H1 (cell line): ENCODE measurements at regions not wholly inside any gene's neighbourhood (a gene's known extent, or its start where the extent isn't known, plus 50 kb on each side); places are given as distances from the start of the nearest gene placed in this dataset.

Experiments used
- KDM5A ChIP-seq: fragments of 200-600 bp; IDR thresholded peaks from 2 replicates; pipeline ENCODE4 v1.7.1; 2012; ENCODE audit warnings: mild to moderate bottlenecking, low read length, inconsistent platforms, mixed read lengths
- NANOG ChIP-seq: IDR thresholded peaks from 2 replicates; pipeline ENCODE4 v1.6.1; 2011; ENCODE audit warnings: low read length, low read depth, mild to moderate bottlenecking, inconsistent platforms; ENCODE audit not compliant: insufficient read depth, poor library complexity, severe bottlenecking
- NRF1 ChIP-seq: IDR thresholded peaks from 2 replicates; pipeline ENCODE4 v1.6.1; 2011; ENCODE audit warnings: mild to moderate bottlenecking, low read depth, low read length, improper control_type of control experiment
- PHF8 ChIP-seq: fragments of 200-600 bp; sonication (generic); conservative IDR thresholded peaks from 2 replicates; pipeline ENCODE4 v1.7.1; 2012; ENCODE audit warnings: low read depth, mild to moderate bottlenecking, inconsistent platforms, low read length, moderate library complexity
- POLR2A ChIP-seq, 2 experiments: IDR thresholded peaks; 1 replicate in 1 of 2; 2 replicates in 1 of 2; pipeline ENCODE4 v1.6.1; 2011; ENCODE audit warnings: low read depth in 2 of 2, low read length in 2 of 2, mild to moderate bottlenecking in 2 of 2; ENCODE audit errors: control extremely low read depth in 1 of 2
- POU5F1 ChIP-seq: IDR thresholded peaks from 2 replicates; pipeline ENCODE4 v1.6.1; 2011; ENCODE audit warnings: low read depth, mild to moderate bottlenecking, low read length, moderate library complexity
- RAD21 ChIP-seq, 2 experiments: IDR thresholded peaks in 1 of 2; conservative IDR thresholded peaks in 1 of 2; 2 replicates each; pipeline ENCODE4 v1.6.1; 2011; ENCODE audit warnings: low read depth in 2 of 2, low read length in 2 of 2, improper control_type of control experiment in 1 of 2, inconsistent platforms in 1 of 2, mild to moderate bottlenecking in 1 of 2, moderate library complexity in 1 of 2
- RFX5 ChIP-seq: IDR thresholded peaks from 2 replicates; pipeline ENCODE4 v1.6.1; 2011; ENCODE audit warnings: low read depth, low read length, improper control_type of control experiment, borderline replicate concordance
- SRF ChIP-seq: IDR thresholded peaks from 2 replicates; pipeline ENCODE4 v1.6.1; 2011; ENCODE audit warnings: mild to moderate bottlenecking, low read depth, low read length, moderate library complexity
- TCF12 ChIP-seq: IDR thresholded peaks from 2 replicates; pipeline ENCODE4 v1.6.1; 2011; ENCODE audit warnings: low read depth, mild to moderate bottlenecking, low read length
- TF ChIP-seq, protein P1 (sequence below), 3 experiments: IDR thresholded peaks; 1 replicate in 2 of 3; 2 replicates in 1 of 3; pipeline versions ENCODE4 v1.5.1 to v1.6.1; 2011; ENCODE audit warnings: low read length in 3 of 3, mild to moderate bottlenecking in 3 of 3, inconsistent platforms in 2 of 3, low read depth in 1 of 3, moderate library complexity in 1 of 3; ENCODE audit not compliant: insufficient read depth in 1 of 3; ENCODE audit errors: control extremely low read depth in 1 of 3
- TF ChIP-seq, protein P2 (sequence below): IDR thresholded peaks from 2 replicates; pipeline ENCODE4 v1.6.1; 2012; ENCODE audit warnings: inconsistent platforms

DNA sequence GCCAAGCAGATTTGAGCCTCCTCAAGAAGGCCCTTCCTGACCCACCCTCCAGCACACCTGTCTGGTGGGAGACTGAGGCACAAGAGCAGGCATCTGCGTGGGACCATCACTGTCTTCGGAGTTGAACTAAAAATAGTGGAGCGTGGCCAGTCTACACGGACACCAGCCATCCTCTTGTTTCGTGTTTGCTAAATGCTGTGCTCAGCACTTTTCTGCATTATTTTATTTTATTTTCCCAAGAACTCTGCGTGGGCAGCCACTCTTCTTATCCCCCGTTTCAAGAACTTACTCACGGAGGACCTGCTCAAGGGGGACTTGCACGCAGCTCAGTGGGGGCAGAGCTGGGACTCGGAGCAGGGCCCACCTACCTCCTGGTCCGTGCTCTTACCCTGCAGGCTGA lies 60.8 kb downstream of the SOCS3 start:
- TF ChIP-seq SRF: no peak
- no peak for TF ChIP-seq TCF12
- no peak for TF ChIP-seq RAD21 (IDR thresholded peaks at IDR 0.05 in 1 of 2, conservative IDR thresholded peaks at IDR 0.05 in 1 of 2; ENCODE audit: low read depth in 2 of 2, low read length in 2 of 2)
- TF ChIP-seq POU5F1: no peak
- no peak for TF ChIP-seq PHF8
- TF ChIP-seq, protein P1, sequence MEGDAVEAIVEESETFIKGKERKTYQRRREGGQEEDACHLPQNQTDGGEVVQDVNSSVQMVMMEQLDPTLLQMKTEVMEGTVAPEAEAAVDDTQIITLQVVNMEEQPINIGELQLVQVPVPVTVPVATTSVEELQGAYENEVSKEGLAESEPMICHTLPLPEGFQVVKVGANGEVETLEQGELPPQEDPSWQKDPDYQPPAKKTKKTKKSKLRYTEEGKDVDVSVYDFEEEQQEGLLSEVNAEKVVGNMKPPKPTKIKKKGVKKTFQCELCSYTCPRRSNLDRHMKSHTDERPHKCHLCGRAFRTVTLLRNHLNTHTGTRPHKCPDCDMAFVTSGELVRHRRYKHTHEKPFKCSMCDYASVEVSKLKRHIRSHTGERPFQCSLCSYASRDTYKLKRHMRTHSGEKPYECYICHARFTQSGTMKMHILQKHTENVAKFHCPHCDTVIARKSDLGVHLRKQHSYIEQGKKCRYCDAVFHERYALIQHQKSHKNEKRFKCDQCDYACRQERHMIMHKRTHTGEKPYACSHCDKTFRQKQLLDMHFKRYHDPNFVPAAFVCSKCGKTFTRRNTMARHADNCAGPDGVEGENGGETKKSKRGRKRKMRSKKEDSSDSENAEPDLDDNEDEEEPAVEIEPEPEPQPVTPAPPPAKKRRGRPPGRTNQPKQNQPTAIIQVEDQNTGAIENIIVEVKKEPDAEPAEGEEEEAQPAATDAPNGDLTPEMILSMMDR (IDR thresholded peaks at IDR 0.05; ENCODE audit: control extremely low read depth in 1 of 3, insufficient read depth in 1 of 3, low read depth in 1 of 3, low read length in 3 of 3): no peak
- no peak for TF ChIP-seq RFX5
- no peak for TF ChIP-seq KDM5A
- TF ChIP-seq POLR2A (IDR thresholded peaks at IDR 0.05; ENCODE audit: control extremely low read depth in 1 of 2, low read depth in 2 of 2, low read length in 2 of 2): no peak
- TF ChIP-seq, protein P2, sequence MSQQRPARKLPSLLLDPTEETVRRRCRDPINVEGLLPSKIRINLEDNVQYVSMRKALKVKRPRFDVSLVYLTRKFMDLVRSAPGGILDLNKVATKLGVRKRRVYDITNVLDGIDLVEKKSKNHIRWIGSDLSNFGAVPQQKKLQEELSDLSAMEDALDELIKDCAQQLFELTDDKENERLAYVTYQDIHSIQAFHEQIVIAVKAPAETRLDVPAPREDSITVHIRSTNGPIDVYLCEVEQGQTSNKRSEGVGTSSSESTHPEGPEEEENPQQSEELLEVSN: no peak
- TF ChIP-seq NRF1: no peak
- no peak for TF ChIP-seq NANOG
